ENCODE measurements at regions not wholly inside any gene's neighbourhood (a gene's known extent, or its start where the extent isn't known, plus 50 kb on each side); places are given as distances from the start of the nearest gene placed in this dataset.
A peak's percentile ranks its signal among the peaks of the same experiment; 100 is the strongest.

- no peaks in the 10 kb centered on the region for H3K36me3 ChIP-seq (ENCODE audit: control insufficient read depth, insufficient read depth, low read length)
- no peak for DNase-seq
- no peak overlapping the region for H3K4me3 ChIP-seq (ENCODE audit: low read length)
- H3K27ac ChIP-seq (ENCODE audit: low read length) = no peak overlapping the region
- H3K9me3 ChIP-seq (replicated peaks; ENCODE audit: control insufficient read depth, low read depth, low read length) = no peaks in the 10 kb centered on the region
- H3K27me3 ChIP-seq (ENCODE audit: control insufficient read depth, insufficient read depth, low read length) = no peaks in the 10 kb centered on the region
- peaks cover 2% of the 10 kb centered on the region for H3K4me1 ChIP-seq (ENCODE audit: control insufficient read depth, insufficient read depth, low read length)
- 40% methylated on average over 3 of the region's 4 CpGs for WGBS (ENCODE audit: insufficient coverage)
Measured at GRCh38 chr20:40578961-40579360, 110.1 kb downstream of the MAFB start.

GRCh38 chr20:40575851-40576250, 113.2 kb downstream of the MAFB start:
- Histone ChIP-seq H3K27ac (ENCODE audit: low read length) (no peak overlapping the region), H3K27me3 (ENCODE audit: control insufficient read depth, insufficient read depth, low read length) (no peaks in the 10 kb centered on the region), H3K9me3 (replicated peaks; ENCODE audit: control insufficient read depth, low read depth, low read length) (no peaks in the 10 kb centered on the region), H3K36me3 (ENCODE audit: control insufficient read depth, insufficient read depth, low read length) (no peaks in the 10 kb centered on the region), H3K4me3 (ENCODE audit: low read length) (no peak overlapping the region), H3K4me1 (ENCODE audit: control insufficient read depth, insufficient read depth, low read length) (no peaks in the 10 kb centered on the region)
- WGBS (ENCODE audit: insufficient coverage) = 42% methylated on average over 2 of the region's 4 CpGs
- no peak for DNase-seq

- Histone ChIP-seq H3K27ac (ENCODE audit: low read length) (no peak overlapping the region), H3K4me3 (ENCODE audit: low read length) (no peak overlapping the region), H3K36me3 (ENCODE audit: control insufficient read depth, insufficient read depth, low read length) (no peaks in the 10 kb centered on the region), H3K27me3 (ENCODE audit: control insufficient read depth, insufficient read depth, low read length) (no peaks in the 10 kb centered on the region), H3K4me1 (ENCODE audit: control insufficient read depth, insufficient read depth, low read length) (no peaks in the 10 kb centered on the region), H3K9me3 (replicated peaks; ENCODE audit: control insufficient read depth, low read depth, low read length) (no peaks in the 10 kb centered on the region)
- WGBS (ENCODE audit: insufficient coverage) = no CpG with 5 or more reads among the region's 1 CpG
- DNase-seq = no peak
Measured at GRCh38 chr20:40572251-40572650, 116.8 kb downstream of the MAFB start.

- DNase-seq = peak; percentile 70
- no CpG with 5 or more reads among the region's 1 CpG for WGBS (ENCODE audit: insufficient coverage)
- H3K27me3 ChIP-seq (ENCODE audit: control insufficient read depth, insufficient read depth, low read length) = no peaks in the 10 kb centered on the region
- no peaks in the 10 kb centered on the region for H3K36me3 ChIP-seq (ENCODE audit: control insufficient read depth, insufficient read depth, low read length)
- H3K27ac ChIP-seq (ENCODE audit: low read length) = no peak overlapping the region
- H3K4me3 ChIP-seq (ENCODE audit: low read length) = no peak overlapping the region
- H3K4me1 ChIP-seq (ENCODE audit: control insufficient read depth, insufficient read depth, low read length) = no peaks in the 10 kb centered on the region
- no peaks in the 10 kb centered on the region for H3K9me3 ChIP-seq (replicated peaks; ENCODE audit: control insufficient read depth, low read depth, low read length)
Measured at GRCh38 chr20:40571639-40572038, 117.4 kb downstream of the MAFB start.

GRCh38 chr20:40568200-40568599, 120.8 kb downstream of the MAFB start:
- DNase-seq = no peak
- no peaks in the 10 kb centered on the region for H3K27me3 ChIP-seq (ENCODE audit: control insufficient read depth, insufficient read depth, low read length)
- peaks cover 3% of the 10 kb centered on the region for H3K4me1 ChIP-seq (ENCODE audit: control insufficient read depth, insufficient read depth, low read length)
- no peaks in the 10 kb centered on the region for H3K36me3 ChIP-seq (ENCODE audit: control insufficient read depth, insufficient read depth, low read length)
- 62% methylated on average over 3 of the region's 3 CpGs for WGBS (ENCODE audit: insufficient coverage)
- H3K27ac ChIP-seq (ENCODE audit: low read length) = no peak overlapping the region
- H3K4me3 ChIP-seq (ENCODE audit: low read length) = no peak overlapping the region
- no peaks in the 10 kb centered on the region for H3K9me3 ChIP-seq (replicated peaks; ENCODE audit: control insufficient read depth, low read depth, low read length)

GRCh38 chr20:40565682-40566040, 123.4 kb downstream of the MAFB start:
- WGBS (ENCODE audit: insufficient coverage) = no CpG with 5 or more reads among the region's 1 CpG
- Histone ChIP-seq H3K27ac (ENCODE audit: low read length) (no peak overlapping the region), H3K4me1 (ENCODE audit: control insufficient read depth, insufficient read depth, low read length) (peaks cover 3% of the 10 kb centered on the region), H3K36me3 (ENCODE audit: control insufficient read depth, insufficient read depth, low read length) (no peaks in the 10 kb centered on the region), H3K9me3 (replicated peaks; ENCODE audit: control insufficient read depth, low read depth, low read length) (no peaks in the 10 kb centered on the region), H3K27me3 (ENCODE audit: control insufficient read depth, insufficient read depth, low read length) (no peaks in the 10 kb centered on the region), H3K4me3 (ENCODE audit: low read length) (no peak overlapping the region)
- DNase-seq = no peak

GRCh38 chr20:40565001-40565681, 123.9 kb downstream of the MAFB start:
- Histone ChIP-seq H3K36me3 (ENCODE audit: control insufficient read depth, insufficient read depth, low read length) (no peaks in the 10 kb centered on the region), H3K27ac (ENCODE audit: low read length) (no peak overlapping the region), H3K4me1 (ENCODE audit: control insufficient read depth, insufficient read depth, low read length) (peaks cover 3% of the 10 kb centered on the region), H3K9me3 (replicated peaks; ENCODE audit: control insufficient read depth, low read depth, low read length) (no peaks in the 10 kb centered on the region), H3K4me3 (ENCODE audit: low read length) (no peak overlapping the region), H3K27me3 (ENCODE audit: control insufficient read depth, insufficient read depth, low read length) (no peaks in the 10 kb centered on the region)
- DNase-seq = no peak
- 65% methylated on average over 4 of the region's 6 CpGs for WGBS (ENCODE audit: insufficient coverage)

- DNase-seq = peak; percentile 28
- no peak overlapping the region for H3K27ac ChIP-seq (ENCODE audit: low read length)
- 71% methylated on average over 5 of the region's 8 CpGs for WGBS (ENCODE audit: insufficient coverage)
Measured at GRCh38 chr20:40563296-40563950, 125.6 kb downstream of the MAFB start.

GRCh38 chr20:40562031-40562430, 127.0 kb downstream of the MAFB start:
- 0% methylated on average over 1 of the region's 2 CpGs for WGBS (ENCODE audit: insufficient coverage)
- DNase-seq = no peak
- H3K9me3 ChIP-seq (replicated peaks; ENCODE audit: control insufficient read depth, low read depth, low read length) = no peaks in the 10 kb centered on the region

More at GRCh38 chr20:40563296-40563950, 125.6 kb downstream of the MAFB start:
- Histone ChIP-seq H3K27me3 (ENCODE audit: control insufficient read depth, insufficient read depth, low read length) (no peaks in the 10 kb centered on the region), H3K36me3 (ENCODE audit: control insufficient read depth, insufficient read depth, low read length) (no peaks in the 10 kb centered on the region), H3K9me3 (replicated peaks; ENCODE audit: control insufficient read depth, low read depth, low read length) (no peaks in the 10 kb centered on the region), H3K4me1 (ENCODE audit: control insufficient read depth, insufficient read depth, low read length) (peaks cover 3% of the 10 kb centered on the region), H3K4me3 (ENCODE audit: low read length) (no peak overlapping the region)

GRCh38 chr20:40561187-40561586, 127.8 kb downstream of the MAFB start:
- Histone ChIP-seq H3K27me3 (ENCODE audit: control insufficient read depth, insufficient read depth, low read length) (no peaks in the 10 kb centered on the region), H3K4me1 (ENCODE audit: control insufficient read depth, insufficient read depth, low read length) (peaks cover 3% of the 10 kb centered on the region), H3K4me3 (ENCODE audit: low read length) (no peak overlapping the region), H3K27ac (ENCODE audit: low read length) (no peak overlapping the region), H3K9me3 (replicated peaks; ENCODE audit: control insufficient read depth, low read depth, low read length) (no peaks in the 10 kb centered on the region), H3K36me3 (ENCODE audit: control insufficient read depth, insufficient read depth, low read length) (no peaks in the 10 kb centered on the region)
- no peak for DNase-seq
- 100% methylated on average over 1 of the region's 3 CpGs for WGBS (ENCODE audit: insufficient coverage)

More at GRCh38 chr20:40562031-40562430, 127.0 kb downstream of the MAFB start:
- no peaks in the 10 kb centered on the region for H3K36me3 ChIP-seq (ENCODE audit: control insufficient read depth, insufficient read depth, low read length)
- peaks cover 3% of the 10 kb centered on the region for H3K4me1 ChIP-seq (ENCODE audit: control insufficient read depth, insufficient read depth, low read length)
- no peaks in the 10 kb centered on the region for H3K27me3 ChIP-seq (ENCODE audit: control insufficient read depth, insufficient read depth, low read length)
- no peak overlapping the region for H3K27ac ChIP-seq (ENCODE audit: low read length)
- H3K4me3 ChIP-seq (ENCODE audit: low read length) = no peak overlapping the region
